Memory B cell (primary cell): ENCODE measurements at regions not wholly inside any gene's neighbourhood (a gene's known extent, or its start where the extent isn't known, plus 50 kb on each side); places are given as distances from the start of the nearest gene placed in this dataset.

Experiments
- ATAC-seq: fragments of 150-1000 bp; cut with Tn5 transposase; 2 replicates; pipeline ENCODE4 v1.10.0; 2021; ENCODE audit warnings: low read depth, mild to moderate bottlenecking, moderate library complexity
- DNase-seq, 2 donors: peaks; one replicate each; pipeline ENCODE4 v3.0.0; 2022; ENCODE audit warnings: low spot score in 2 of 2
- H3K27ac Mint-ChIP-seq: one replicate; pipeline ENCODE4 v1.8.0; 2022; ENCODE audit warnings: mild to moderate bottlenecking, moderate library complexity, mixed read lengths
- H3K27me3 Mint-ChIP-seq: one replicate; pipeline ENCODE4 v1.8.0; 2022; ENCODE audit warnings: mixed read lengths
- H3K36me3 Mint-ChIP-seq: one replicate; pipeline ENCODE4 v1.8.0; 2022; ENCODE audit warnings: mild to moderate bottlenecking, mixed read lengths
- H3K4me1 Mint-ChIP-seq: one replicate; pipeline ENCODE4 v1.8.0; 2022; ENCODE audit warnings: mixed read lengths
- H3K4me3 Mint-ChIP-seq: one replicate; pipeline ENCODE4 v1.8.0; 2022; ENCODE audit warnings: mild to moderate bottlenecking, moderate library complexity, mixed read lengths
- H3K9me3 Mint-ChIP-seq: one replicate; pipeline ENCODE4 v1.8.0; 2022; ENCODE audit warnings: mixed read lengths

DNA sequence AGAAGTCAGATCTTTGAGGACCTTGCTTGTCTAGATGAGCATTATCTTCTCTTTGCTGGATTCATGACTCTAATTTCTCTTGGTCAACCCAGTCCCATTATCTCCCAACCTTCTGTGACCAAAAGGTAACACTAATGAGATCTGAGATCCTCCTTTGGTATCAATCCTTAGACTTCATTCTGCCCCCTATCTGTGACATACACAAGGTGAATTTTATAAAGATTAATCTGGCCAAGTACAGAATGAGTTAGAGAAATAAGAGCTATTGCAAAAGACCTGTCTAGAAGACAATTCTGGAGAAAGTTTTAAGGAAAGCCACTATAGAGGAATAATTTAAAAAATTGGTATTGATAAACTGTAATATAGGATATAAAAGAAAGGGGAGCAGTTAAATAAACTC, 113.8 kb upstream of the KCNMB2 start:
- no peak for ATAC-seq
- no peak for DNase-seq
- Mint-ChIP-seq H3K27ac (no peak overlapping the region), H3K4me1 (no peaks in the 10 kb centered on the region), H3K9me3 (no peaks in the 10 kb centered on the region), H3K36me3 (no peaks in the 10 kb centered on the region), H3K27me3 (peaks cover 7% of the 10 kb centered on the region), H3K4me3 (no peak overlapping the region)

DNA sequence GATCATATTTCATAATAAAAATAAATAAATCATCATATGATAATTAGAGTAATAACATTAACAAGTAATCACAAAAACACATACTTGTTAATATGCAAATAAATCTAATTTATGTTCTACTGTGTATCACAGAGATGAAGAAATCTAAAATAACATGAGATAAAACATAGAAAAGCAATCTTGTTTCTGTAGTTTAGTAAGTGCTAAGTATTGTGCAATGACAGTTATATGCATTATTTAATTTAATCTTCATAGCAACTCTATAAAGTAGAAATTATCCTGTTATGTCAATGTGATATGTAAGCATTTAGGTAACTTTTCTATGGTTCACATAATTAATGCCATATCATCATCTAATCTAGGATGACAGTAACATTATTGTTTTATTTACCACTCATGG, 108.2 kb upstream of the KCNMB2 start:
- ATAC-seq = no peak
- Mint-ChIP-seq H3K36me3 (no peaks in the 10 kb centered on the region), H3K9me3 (no peaks in the 10 kb centered on the region), H3K4me1 (no peaks in the 10 kb centered on the region), H3K27me3 (peaks cover 7% of the 10 kb centered on the region), H3K27ac (no peak overlapping the region), H3K4me3 (no peak overlapping the region)
- no peak for DNase-seq

DNA sequence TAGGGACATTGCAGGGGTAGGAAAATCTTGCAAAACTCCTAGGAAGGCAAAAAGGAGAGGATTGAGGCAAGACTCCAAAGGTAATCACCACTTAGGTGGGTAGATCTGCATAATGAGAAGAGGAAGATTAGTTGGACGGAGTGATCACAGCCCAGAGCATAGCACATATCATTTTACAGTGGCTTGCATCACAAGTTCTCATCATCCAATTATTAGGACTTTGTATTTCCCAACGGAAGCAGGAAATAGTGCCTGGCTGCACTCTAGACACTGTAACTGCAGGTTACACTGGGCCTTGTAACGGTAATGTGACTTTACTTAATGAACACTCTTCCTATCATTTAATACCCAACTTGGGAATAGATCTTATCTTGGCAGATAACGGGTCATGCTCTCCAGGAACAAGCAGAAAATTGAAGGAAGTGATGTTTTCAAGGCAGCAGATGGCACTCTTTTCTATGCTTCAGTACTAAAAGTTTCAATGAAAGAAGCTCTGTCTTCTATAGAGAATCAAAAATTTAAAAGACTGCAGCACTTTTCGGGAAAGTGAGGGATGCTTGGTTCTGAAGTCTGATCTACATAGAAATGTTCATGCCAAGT, 101.9 kb upstream of the KCNMB2 start:
- no peak overlapping the region for H3K27ac Mint-ChIP-seq
- DNase-seq (no peak), ATAC-seq (no peak)
- H3K4me1 Mint-ChIP-seq = no peaks in the 10 kb centered on the region
- no peaks in the 10 kb centered on the region for H3K36me3 Mint-ChIP-seq
- H3K9me3 Mint-ChIP-seq = no peaks in the 10 kb centered on the region
- H3K27me3 Mint-ChIP-seq = peaks cover 2% of the 10 kb centered on the region
- H3K4me3 Mint-ChIP-seq = no peak overlapping the region

DNA sequence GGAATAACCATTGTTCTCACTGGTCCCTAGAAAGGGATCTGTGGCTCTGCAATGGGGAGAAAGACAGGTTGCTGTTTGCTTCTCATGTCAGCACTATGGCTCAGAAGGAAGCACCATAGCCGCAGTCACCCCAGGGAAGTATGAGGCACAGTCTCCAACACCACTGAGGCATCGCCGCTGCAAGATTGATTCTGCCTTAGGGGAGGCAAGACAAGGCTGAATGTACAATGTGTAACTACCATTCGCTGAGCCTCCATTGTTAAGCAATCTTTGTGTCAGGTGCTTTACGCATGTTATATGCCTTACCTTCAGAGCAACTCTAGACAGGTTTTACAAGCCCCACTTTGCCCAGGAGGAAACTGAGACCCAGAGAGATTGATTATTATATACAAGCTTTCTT, 100.7 kb upstream of the KCNMB2 start:
- DNase-seq (no peak), ATAC-seq (no peak)
- H3K36me3 Mint-ChIP-seq = no peaks in the 10 kb centered on the region
- H3K4me1 Mint-ChIP-seq = no peaks in the 10 kb centered on the region
- H3K27me3 Mint-ChIP-seq = peaks cover under 1% of the 10 kb centered on the region
- no peak overlapping the region for H3K27ac Mint-ChIP-seq
- H3K9me3 Mint-ChIP-seq = no peaks in the 10 kb centered on the region
- H3K4me3 Mint-ChIP-seq = no peak overlapping the region

DNA sequence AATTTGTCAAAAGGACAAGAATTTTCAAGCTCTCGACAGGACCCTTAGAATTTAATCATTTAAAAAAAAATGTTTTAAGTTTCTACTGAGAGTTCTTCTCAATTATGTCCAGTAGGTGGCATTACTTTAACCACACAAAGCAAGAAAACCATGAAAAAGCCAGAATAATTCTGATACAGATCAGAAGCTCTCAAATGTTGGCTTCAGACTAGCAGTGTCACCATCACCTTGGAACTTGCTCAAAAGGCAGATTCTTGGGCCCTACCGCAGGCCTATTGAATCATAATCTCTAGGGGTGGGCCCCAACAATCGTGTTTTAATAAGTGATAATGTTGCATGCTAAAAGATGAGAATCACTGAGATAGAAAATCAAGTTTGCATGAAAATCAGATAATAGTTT, 99.5 kb upstream of the KCNMB2 start:
- Mint-ChIP-seq H3K4me3 (no peak overlapping the region), H3K9me3 (no peaks in the 10 kb centered on the region), H3K4me1 (no peaks in the 10 kb centered on the region), H3K36me3 (no peaks in the 10 kb centered on the region), H3K27ac (no peak overlapping the region), H3K27me3 (no peaks in the 10 kb centered on the region)
- DNase-seq (no peak), ATAC-seq (no peak)

DNA sequence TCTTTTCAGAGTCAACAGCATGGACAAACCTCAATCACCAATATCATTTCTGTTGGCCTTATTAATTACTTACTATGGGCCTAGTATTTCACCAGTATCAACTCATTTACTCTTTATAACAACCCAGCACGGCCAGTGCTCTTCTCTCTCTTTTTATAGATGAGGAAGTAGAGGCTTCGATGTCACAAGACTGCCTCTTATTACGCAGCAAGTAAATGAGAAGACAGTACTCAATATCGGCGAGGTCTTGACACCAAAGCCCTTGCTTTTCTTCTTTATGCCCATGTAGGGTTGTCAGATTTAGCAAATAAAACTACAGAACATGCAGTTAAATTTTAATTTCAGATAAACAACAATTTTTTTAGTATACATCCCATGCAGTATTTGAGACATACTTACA, 99.0 kb upstream of the KCNMB2 start:
- no peak for ATAC-seq
- no peaks in the 10 kb centered on the region for H3K36me3 Mint-ChIP-seq
- no peak for DNase-seq
- no peaks in the 10 kb centered on the region for H3K4me1 Mint-ChIP-seq
- H3K27ac Mint-ChIP-seq = no peak overlapping the region
- H3K4me3 Mint-ChIP-seq = no peak overlapping the region
- peaks cover 2% of the 10 kb centered on the region for H3K27me3 Mint-ChIP-seq
- no peaks in the 10 kb centered on the region for H3K9me3 Mint-ChIP-seq

DNA sequence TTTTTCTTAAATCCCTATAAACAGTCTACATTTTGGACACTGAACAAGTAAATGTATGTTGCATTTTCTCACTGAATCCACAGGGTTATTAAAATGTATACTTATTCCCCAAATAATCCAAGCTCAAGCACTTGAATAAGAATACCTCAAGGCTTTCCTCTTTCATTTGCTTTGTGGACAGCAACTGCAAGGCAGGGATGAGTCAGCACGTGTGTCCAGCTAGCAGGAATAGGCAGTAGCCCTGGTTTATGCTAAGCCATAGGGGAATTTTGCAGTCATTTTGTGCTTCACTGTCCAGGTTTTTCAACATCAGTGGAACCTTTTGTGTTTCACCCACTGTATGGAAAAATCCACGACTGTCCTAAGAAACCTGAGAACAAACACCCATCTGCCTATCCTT, 96.7 kb upstream of the KCNMB2 start:
- ATAC-seq (no peak), DNase-seq (no peak)
- Mint-ChIP-seq H3K36me3 (no peaks in the 10 kb centered on the region), H3K4me1 (no peaks in the 10 kb centered on the region), H3K4me3 (no peak overlapping the region), H3K27ac (no peak overlapping the region), H3K27me3 (peaks cover 2% of the 10 kb centered on the region), H3K9me3 (no peaks in the 10 kb centered on the region)

DNA sequence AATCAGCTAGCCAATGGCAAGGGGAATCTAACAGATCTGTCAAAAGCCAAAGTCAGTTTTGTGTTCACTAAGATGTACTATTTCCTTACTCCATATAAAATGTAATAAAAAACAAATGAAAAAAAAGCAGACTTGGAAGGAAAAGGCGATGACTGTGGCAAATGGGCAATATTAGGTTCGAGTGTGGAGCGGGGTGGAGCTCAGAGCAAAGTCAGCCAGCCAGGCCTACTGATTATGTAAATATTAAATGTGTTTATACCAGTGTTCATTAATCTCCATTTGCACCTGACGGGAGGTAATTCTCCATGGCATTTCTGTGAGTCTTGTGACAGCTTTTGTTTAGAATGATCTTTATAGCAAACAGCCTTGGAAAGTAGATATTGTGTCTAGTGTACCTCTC, 96.2 kb upstream of the KCNMB2 start:
- Mint-ChIP-seq H3K9me3 (no peaks in the 10 kb centered on the region), H3K27me3 (peaks cover 2% of the 10 kb centered on the region), H3K4me1 (no peaks in the 10 kb centered on the region), H3K36me3 (no peaks in the 10 kb centered on the region), H3K4me3 (no peak overlapping the region), H3K27ac (no peak overlapping the region)
- ATAC-seq (no peak), DNase-seq (no peak)

DNA sequence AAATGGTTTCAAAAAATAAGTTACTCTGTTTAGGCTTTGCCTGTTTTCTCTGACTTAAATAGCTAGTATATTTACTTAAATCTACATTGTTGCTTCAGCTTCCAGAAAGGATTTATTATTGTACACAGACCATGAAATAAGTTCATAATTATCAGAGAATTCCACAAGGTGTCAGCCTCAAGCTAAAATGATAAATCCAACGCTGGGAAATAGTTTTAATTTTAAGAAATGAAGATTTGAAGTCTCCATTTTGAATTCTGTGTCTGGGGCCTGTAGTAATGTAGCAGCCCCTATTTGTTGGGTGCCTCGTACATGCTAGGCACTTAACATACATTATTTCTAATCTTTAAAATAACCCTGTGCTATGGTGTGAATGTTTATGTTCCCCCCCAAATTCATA, 92.6 kb upstream of the KCNMB2 start:
- H3K4me1 Mint-ChIP-seq = no peaks in the 10 kb centered on the region
- no peaks in the 10 kb centered on the region for H3K36me3 Mint-ChIP-seq
- ATAC-seq (no peak), DNase-seq (no peak)
- no peak overlapping the region for H3K4me3 Mint-ChIP-seq
- H3K27me3 Mint-ChIP-seq = peaks cover 2% of the 10 kb centered on the region
- no peak overlapping the region for H3K27ac Mint-ChIP-seq
- H3K9me3 Mint-ChIP-seq = no peaks in the 10 kb centered on the region

DNA sequence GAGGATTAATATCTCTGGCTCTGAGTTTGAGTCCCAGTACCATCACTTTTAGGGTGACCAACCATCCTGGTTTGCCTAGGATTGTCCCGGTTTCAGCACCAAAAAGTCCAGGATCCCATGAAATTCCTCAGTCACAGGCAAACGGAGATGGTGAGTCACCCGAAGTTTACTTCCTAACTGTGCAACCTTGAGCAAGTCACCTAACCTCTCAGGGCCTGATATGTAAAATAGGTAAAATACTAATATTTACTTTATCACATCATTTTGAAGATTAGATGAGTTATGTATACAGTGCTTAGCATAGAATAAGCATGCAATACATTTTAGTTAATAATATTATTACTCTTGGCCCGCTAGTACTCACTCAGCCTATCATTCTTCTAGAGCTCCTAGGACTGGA, 91.1 kb upstream of the KCNMB2 start:
- Mint-ChIP-seq H3K36me3 (peaks cover 2% of the 10 kb centered on the region), H3K9me3 (no peaks in the 10 kb centered on the region), H3K27ac (no peak overlapping the region), H3K4me3 (no peak overlapping the region), H3K27me3 (peaks cover 4% of the 10 kb centered on the region), H3K4me1 (no peaks in the 10 kb centered on the region)
- no peak for DNase-seq
- ATAC-seq = no peak

DNA sequence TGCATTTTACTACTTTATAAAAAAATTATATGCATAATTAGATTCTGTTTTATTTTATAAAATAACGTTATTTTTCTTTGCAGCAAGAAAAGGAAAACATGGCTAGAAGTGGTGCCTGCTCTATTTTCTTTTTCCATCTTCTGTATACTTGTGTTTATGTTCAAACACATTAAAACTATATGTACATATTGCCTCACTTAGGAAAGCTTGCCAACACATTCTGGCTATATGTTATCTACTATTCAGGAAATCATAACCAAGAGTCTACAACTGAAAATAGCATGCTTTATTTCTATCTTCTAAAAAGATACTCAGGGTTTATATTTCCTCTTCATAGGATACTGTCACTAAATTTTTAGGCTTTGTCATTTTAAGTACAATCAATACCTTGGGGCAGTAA, 90.2 kb upstream of the KCNMB2 start:
- peaks cover 2% of the 10 kb centered on the region for H3K36me3 Mint-ChIP-seq
- H3K4me3 Mint-ChIP-seq = no peak overlapping the region
- peaks cover 4% of the 10 kb centered on the region for H3K27me3 Mint-ChIP-seq
- no peak for DNase-seq
- no peaks in the 10 kb centered on the region for H3K9me3 Mint-ChIP-seq
- no peak overlapping the region for H3K27ac Mint-ChIP-seq
- H3K4me1 Mint-ChIP-seq = no peaks in the 10 kb centered on the region
- ATAC-seq = no peak

DNA sequence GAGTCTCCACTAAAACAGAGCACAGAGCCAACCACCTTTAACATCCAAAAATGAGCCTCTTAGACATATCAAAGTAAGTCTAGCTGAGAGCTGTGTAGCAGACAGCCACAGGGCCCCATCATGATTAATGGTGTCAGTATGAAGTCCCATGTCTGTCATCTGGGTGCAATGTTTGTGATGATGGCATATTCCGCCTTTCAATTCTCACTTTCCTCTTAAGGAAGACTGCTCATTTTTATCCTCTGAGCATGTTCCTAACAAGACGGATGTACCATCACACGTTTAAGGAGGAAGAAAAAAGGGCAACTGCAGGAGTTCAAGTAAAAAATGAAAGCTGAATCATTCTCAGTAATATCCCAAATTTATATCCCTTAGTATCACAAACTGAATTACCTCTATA, 85.8 kb upstream of the KCNMB2 start:
- H3K4me1 Mint-ChIP-seq = no peaks in the 10 kb centered on the region
- no peak overlapping the region for H3K27ac Mint-ChIP-seq
- no peak overlapping the region for H3K4me3 Mint-ChIP-seq
- DNase-seq (no peak), ATAC-seq (no peak)
- peaks cover 1% of the 10 kb centered on the region for H3K27me3 Mint-ChIP-seq
- H3K36me3 Mint-ChIP-seq = peaks cover 2% of the 10 kb centered on the region
- no peaks in the 10 kb centered on the region for H3K9me3 Mint-ChIP-seq

DNA sequence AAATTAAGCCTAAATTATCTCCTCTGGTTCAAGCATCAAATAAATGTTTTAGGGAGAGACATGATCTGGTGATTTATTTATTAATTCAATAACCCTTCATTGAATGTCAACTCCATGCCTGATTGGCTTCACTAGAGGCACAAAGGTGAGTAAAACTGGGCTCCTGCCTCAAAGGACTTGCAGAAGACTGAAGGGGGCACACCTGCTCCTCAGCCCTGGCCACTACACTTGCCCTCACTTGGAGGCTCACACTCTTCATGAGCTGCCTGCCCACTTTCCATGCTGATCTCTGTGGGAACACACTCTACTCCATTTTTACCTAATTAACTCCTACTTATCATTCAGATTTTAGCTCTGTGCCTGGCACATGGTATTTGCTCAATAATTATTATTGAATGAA, 84.4 kb upstream of the KCNMB2 start:
- DNase-seq (no peak), ATAC-seq (no peak)
- Mint-ChIP-seq H3K9me3 (no peaks in the 10 kb centered on the region), H3K4me1 (no peaks in the 10 kb centered on the region), H3K27ac (no peak overlapping the region), H3K27me3 (peaks cover 3% of the 10 kb centered on the region), H3K4me3 (no peak overlapping the region), H3K36me3 (peaks cover 2% of the 10 kb centered on the region)

DNA sequence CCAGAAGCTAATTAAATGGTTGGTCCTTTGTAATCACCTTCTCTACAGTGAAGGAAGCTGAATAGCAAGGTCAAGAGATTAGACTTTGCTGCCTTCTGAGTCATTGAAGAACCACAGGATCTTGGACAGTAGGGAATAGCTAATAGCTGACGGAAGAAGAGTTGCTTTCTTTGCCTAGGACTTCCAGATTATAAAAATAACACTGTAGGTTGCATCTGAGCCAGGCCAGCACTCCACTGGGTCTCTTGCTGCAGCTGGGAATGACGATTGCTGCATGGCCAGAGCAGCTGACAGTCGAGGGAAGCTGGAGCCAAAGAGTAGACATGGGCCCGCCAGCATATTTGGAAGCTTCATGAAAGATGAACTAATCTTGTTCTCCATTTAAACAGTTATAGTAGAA, 81.5 kb upstream of the KCNMB2 start:
- Mint-ChIP-seq H3K4me1 (no peaks in the 10 kb centered on the region), H3K9me3 (no peaks in the 10 kb centered on the region), H3K27me3 (peaks cover 2% of the 10 kb centered on the region), H3K27ac (no peak overlapping the region), H3K4me3 (no peak overlapping the region), H3K36me3 (no peaks in the 10 kb centered on the region)
- DNase-seq (no peak), ATAC-seq (no peak)

DNA sequence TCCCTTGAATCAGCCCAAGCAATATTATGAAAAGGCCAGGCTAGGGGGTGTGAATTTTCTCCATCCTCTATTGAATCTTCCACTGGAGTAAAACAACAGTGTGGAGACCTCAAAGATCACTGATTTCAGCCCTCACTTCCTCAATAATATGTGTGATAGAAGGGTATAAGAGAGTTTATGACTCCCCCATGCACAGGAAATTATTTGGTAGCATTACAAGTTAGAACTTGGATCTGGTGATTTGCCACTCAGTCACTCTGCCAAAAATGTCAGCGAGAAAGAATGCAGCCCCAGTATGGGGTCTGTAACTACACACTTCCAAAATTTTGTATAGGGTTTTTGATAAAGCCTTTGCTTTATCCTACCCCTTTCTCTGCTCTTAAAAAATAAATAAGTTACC, 81.0 kb upstream of the KCNMB2 start:
- no peak for DNase-seq
- ATAC-seq = no peak

More for the DNA sequence above, 81.0 kb upstream of the KCNMB2 start:
- Mint-ChIP-seq H3K4me1 (no peaks in the 10 kb centered on the region), H3K27me3 (peaks cover 2% of the 10 kb centered on the region), H3K9me3 (no peaks in the 10 kb centered on the region), H3K36me3 (no peaks in the 10 kb centered on the region), H3K27ac (no peak overlapping the region), H3K4me3 (no peak overlapping the region)
